ENCODE measurements at regions not wholly inside any gene's neighbourhood (a gene's known extent, or its start where the extent isn't known, plus 50 kb on each side); places are given as distances from the start of the nearest gene placed in this dataset.

- DNase-seq (ENCODE audit: low spot score) = no peak
- intact Hi-C loops (cut with DNase I) = loop anchor here in 1 of 2 donors (5.0 kb wide), 1 partner anchor 803 kb away; no protein-coding TSS in a partner anchor
These were observed 307.7 kb downstream of the TNS1 start for GRCh38 chr2:217695033-217695520.

GRCh38 chr2:217694291-217694690 is 308.5 kb downstream of the TNS1 start:
- DNase-seq (ENCODE audit: low spot score) = no peak
- intact Hi-C loops (cut with DNase I) = no loop called here

- no peak for DNase-seq (ENCODE audit: low spot score)
- intact Hi-C loops (cut with DNase I) = no loop called here
These were observed 309.4 kb downstream of the TNS1 start for GRCh38 chr2:217693363-217693762.

DNA sequence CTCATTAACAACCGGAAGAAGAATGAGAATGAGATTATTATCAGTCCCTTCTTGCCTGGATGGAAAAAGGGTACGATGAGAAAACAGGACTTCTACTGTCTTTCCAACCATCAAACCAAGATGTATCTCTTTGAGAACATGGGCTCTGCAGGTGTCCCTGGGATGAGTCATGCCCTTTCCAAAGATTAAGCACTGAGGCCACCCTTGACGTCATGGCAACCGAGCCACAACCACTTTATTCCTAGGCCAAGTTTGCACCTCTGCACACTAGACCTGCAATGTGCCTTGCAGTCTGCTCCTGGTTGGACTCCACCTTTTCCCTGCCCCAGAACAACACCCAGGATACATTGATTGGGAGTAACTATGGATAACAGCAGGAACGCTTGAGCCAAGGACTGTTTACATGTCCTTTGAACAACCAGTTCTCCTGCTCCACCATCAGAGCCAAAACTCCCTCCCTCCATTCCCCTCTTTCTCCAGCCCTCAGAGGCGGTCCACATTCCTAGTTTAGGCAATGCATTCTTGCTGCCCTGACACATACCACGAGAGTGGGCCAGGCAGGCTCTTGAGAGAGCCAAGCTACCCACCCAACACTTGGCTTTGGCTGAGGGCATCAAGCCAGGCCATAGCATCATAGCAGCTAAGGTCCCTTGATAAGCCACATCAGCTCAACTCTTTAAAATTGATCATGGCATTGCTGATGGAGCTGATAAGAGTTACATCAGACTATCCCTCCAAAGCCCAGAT is 310.7 kb downstream of the TNS1 start:
- peak; percentile 92 for DNase-seq (ENCODE audit: low spot score)
- intact Hi-C loops (cut with DNase I) = no loop called here

- intact Hi-C loops (cut with DNase I) = no loop called here
These were observed 311.3 kb downstream of the TNS1 start for GRCh38 chr2:217691516-217691915.

GRCh38 chr2:217689053-217689452 is 313.7 kb downstream of the TNS1 start:
- DNase-seq (ENCODE audit: low spot score) = no peak
- intact Hi-C loops (cut with DNase I) = no loop called here

More at GRCh38 chr2:217691516-217691915, 311.3 kb downstream of the TNS1 start:
- no peak for DNase-seq (ENCODE audit: low spot score)

DNA sequence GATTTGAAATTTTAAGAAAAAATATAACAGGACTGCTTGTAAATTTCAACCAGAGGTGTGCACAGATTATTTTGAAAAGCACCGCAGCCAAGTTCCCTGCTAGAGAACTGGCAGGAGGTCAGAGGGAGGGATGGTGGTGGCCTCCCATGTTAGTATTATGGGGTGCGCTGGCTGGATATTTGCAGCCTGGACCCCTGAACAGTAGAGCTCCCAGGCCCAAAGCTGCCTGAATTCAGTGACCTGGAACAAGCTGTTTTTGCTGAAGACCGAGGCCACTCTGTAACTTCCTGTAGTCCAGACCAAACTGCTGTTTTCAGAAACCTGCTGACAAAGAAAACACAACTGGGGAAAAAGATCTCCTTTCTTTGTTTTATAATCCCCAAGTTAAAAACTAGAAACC is 314.3 kb downstream of the TNS1 start:
- DNase-seq (ENCODE audit: low spot score) = no peak
- intact Hi-C loops (cut with DNase I) = no loop called here

DNA sequence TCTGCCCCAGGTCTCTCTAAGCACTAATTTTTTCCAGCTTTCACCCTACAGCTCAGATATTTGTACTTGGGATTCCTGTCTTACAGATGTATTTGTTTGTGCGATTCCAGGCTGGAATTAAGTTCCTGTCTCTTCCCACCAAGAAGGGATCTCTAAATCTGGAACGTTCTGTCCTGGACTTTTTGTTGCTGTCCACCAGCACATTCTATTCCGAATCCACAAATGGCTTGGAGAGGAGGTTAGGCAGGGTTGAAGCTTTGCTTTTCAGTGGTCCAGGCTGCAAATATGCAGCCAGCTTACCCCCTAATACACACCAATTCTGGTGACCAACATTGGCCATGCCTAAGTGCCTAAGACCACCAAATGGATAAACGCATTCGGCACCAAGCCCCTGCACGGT is 315.0 kb downstream of the TNS1 start:
- DNase-seq (ENCODE audit: low spot score) = no peak
- intact Hi-C loops (cut with DNase I) = no loop called here

- no peak for DNase-seq (ENCODE audit: low spot score)
- intact Hi-C loops (cut with DNase I) = no loop called here
These were observed 317.6 kb downstream of the TNS1 start for GRCh38 chr2:217685255-217685605.

- intact Hi-C loops (cut with DNase I) = no loop called here
These were observed 318.2 kb downstream of the TNS1 start for GRCh38 chr2:217684431-217685254.

DNA sequence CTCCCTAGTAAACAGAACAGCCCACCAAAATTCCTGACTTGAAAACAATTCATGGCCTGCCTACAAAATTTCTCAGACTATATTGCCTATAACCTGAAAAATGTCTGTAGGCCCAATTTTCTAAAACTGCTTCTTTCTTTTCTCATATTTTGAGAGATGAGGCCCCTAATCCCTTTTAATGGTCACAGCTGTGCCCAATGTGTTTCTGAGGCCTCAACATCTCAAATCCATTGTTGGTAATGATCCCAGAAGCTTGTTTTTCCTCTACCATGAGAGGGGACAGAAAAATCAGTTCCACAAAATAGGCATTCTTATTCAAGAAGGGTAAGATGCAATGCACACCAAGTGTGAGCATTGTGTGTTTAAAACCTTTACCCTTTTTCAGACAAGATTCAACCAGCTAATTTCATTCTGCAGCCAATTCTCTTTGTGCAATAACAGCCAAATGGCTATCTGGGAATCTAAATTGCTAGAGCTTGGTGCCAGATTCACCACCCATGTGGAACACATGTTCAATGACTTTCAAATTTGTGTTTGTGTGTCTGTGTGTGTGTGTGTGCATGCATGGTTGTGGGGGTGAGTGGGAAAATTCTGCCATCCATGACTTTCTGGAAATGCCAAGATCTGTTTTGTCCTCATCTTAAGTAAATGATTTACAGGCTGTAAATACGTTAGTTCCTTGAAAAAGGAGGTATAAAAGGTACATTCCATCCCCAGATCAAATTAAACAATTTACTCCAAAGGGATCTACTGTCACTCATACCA is 319.5 kb downstream of the TNS1 start:
- intact Hi-C loops (cut with DNase I) = no loop called here
- DNase-seq (ENCODE audit: low spot score) = no peak

More at GRCh38 chr2:217684431-217685254, 318.2 kb downstream of the TNS1 start:
- no peak for DNase-seq (ENCODE audit: low spot score)

- intact Hi-C loops (cut with DNase I) = no loop called here
These were observed 321.0 kb downstream of the TNS1 start for GRCh38 chr2:217681791-217682190.

DNA sequence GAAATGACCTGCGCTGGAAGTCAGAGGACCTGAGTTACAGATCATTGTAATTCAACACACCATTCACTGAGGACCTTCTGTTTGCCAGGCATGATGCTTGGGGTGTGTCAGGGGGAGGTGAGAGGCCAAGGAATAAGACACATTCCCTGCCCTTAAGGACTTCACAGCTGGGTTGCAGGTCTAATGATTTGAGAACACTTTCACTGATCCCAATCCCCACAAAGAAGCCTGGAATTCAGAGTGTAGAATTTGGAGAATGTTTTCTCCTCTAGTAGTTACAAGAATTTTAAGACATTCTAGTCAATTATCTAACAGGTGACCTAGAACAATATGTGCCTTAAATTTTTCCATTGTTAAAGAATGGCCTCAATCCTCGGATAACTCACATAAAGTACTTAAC is 322.4 kb downstream of the TNS1 start:
- DNase-seq (ENCODE audit: low spot score) = no peak
- intact Hi-C loops (cut with DNase I) = no loop called here

More at GRCh38 chr2:217681791-217682190, 321.0 kb downstream of the TNS1 start:
- no peak for DNase-seq (ENCODE audit: low spot score)

DNA sequence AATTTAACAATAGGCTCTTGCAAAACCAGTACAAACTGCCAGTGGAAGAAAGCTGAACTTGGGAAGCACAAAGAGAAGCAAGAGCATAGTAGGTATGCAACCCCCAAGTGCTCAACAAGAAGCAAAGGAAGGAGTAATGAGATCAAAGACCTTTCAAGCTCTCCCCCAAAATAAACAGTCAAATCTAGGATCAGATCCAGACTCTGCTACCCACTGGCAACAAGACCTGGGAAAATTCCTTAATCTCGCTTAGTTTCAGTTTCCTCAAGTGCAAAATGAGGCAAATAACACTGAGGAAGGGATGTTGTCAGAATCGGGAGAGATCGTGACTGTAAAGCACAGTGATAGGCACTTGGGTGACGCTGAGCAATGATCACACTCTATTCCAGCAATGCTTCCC is 329.2 kb downstream of the TNS1 start:
- DNase-seq (ENCODE audit: low spot score) = no peak
- intact Hi-C loops (cut with DNase I) = no loop called here

DNA sequence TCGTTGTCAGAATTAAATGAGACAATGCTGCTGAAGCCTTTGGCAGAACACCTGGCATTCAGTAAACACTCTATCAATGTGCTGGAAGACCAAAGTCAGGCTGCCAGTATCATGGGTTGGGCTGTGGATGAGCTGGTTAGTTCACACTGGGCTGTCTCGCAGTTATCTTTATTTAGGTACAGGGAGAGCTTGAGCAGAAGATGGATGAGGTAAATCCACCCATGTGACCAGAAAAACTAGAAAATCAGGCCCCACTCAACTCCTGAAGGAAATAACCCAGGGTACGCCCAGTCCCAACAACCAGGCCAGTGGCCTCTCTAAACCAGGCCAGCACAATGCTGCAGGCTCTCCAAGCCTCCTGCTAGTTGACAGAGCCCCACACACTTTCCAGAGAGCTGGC is 330.3 kb downstream of the TNS1 start:
- no peak for DNase-seq (ENCODE audit: low spot score)
- intact Hi-C loops (cut with DNase I) = no loop called here

GRCh38 chr2:217671871-217672270 is 330.9 kb downstream of the TNS1 start:
- intact Hi-C loops (cut with DNase I) = no loop called here
- DNase-seq (ENCODE audit: low spot score) = no peak

GRCh38 chr2:217671075-217671474 is 331.7 kb downstream of the TNS1 start:
- intact Hi-C loops (cut with DNase I) = no loop called here
- no peak for DNase-seq (ENCODE audit: low spot score)

DNA sequence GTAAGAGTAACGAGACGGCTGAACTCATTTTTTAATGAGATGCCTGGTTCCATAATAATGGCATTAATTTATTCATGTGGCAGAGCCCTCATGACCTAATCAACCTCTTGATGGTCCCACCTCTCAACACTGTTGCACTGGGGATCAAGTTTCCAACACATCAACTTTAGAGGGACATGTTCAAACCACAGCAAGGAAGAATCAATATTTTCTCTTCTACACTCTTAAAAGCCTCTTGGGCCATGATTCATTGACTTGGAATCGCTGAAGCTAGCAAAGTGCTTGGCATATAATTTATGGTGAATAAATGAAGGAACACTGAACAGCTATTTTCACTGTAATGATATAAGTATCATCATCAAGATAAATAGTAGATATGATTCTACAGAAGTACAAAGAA is 333.0 kb downstream of the TNS1 start:
- DNase-seq (ENCODE audit: low spot score) = no peak
- intact Hi-C loops (cut with DNase I) = no loop called here

DNA sequence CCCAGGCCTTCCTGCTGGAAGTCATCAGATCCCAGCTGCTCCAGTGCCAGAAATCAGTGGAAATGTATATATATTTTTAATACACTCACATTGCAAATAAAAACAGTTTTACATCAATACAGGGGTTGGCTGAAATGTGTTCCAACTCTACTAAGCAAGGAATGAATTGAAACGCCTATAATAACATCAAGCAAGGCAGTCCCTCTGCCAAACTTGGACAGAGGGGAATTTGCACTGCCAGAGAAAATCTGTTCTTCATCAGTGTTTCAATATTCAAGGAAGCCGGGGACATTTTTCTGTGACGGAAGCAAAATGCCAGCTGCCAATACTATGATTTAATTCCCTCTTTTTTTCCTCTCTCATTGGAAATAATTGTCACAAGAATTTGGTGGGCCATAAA is 335.3 kb downstream of the TNS1 start:
- DNase-seq (ENCODE audit: low spot score) = no peak
- intact Hi-C loops (cut with DNase I) = no loop called here

DNA sequence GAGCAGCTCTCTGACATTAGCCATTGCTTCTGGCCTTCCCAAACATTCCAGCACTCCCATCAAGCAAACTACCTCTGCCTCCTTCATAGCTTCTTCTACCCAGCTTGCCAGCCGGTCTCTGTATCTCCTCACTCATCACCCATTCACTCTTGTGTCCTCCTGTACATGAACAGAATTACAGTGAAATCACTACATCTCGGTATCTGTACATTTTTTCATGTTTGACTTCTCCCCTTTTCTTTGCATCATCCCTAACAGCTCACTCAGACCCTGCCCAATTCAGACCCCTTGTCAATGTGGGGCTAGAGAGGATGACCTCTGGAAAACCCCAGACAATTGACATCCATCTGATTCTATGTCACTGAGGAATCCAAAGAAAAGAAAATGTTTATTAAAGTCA is 335.8 kb downstream of the TNS1 start:
- intact Hi-C loops (cut with DNase I) = no loop called here
- DNase-seq (ENCODE audit: low spot score) = no peak
